ENCODE measurements at regions not wholly inside any gene's neighbourhood (a gene's known extent, or its start where the extent isn't known, plus 50 kb on each side); places are given as distances from the start of the nearest gene placed in this dataset.
"Not testable (repeated sequence)": the region's sequence is repeated elsewhere in the genome, so short reads cannot be mapped to it uniquely, and the experiment has no call there.

DNA sequence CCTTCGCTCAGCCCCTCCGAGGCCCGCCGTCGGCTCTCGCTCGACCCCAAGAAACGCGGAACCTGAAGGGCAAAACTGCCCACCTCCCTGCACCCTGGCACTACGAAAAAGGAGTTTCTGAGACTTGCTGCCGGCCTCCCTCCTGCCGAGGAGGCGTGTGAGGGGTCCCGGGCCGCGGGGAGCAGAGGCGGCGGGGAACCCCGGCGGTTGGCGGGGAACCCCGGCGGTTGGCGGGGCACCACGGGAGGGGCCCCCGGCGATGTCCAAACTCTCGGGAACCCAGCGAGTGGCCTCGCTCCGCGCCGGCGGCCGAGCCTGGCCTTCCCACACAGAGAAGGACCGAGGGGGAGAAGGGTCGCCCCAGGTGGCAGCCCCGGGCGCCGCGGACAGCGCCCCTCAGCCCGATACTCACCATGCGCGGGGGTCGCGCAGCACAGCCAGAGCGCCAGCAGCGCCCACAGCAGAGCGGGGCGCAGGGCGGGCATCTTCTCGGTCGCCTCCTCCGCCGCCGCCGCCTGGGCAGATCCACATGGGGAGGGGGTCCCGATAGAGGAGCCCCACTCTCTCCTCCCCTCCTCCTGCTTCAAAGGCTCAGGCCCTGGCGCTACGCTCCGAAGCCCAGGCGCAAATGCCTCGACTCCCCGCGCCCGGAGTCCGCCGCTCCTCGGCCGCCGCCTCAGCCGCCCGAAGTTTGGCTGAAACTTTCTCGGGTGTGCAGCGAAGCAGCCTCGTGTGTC, 69.4 kb upstream of the NUDT4B start:
- H4K20me1 ChIP-seq (ENCODE audit: low read length); POLR2A ChIA-PET (ENCODE audit: unreplicated experiment); H3K4me2 ChIP-seq (ENCODE audit: low read length); CTCF ChIA-PET; H3F3A ChIP-seq (ENCODE audit: low read length, unreplicated experiment); H3K9me2 ChIP-seq (replicated peaks; ENCODE audit: low read length); H3K36me3 ChIP-seq (ENCODE audit: low read depth, low read length); H3K79me2 ChIP-seq (ENCODE audit: low read length); BruUV-seq (replicated peaks); H3K27me3 ChIP-seq (ENCODE audit: low read length); H3K4me1 ChIP-seq (ENCODE audit: insufficient read depth, low read length); H2AFZ ChIP-seq (ENCODE audit: low read length); intact Hi-C loops (cut with micrococcal nuclease); H3K9me3 ChIP-seq (ENCODE audit: low read length): not testable (repeated sequence)
- peak overlapping the region; percentile 71 for H3K9ac ChIP-seq (ENCODE audit: low read length)
- H3K27ac ChIP-seq (ENCODE audit: low read length): peak overlapping the region; percentile 37; the same call in 1 of the 2 replicates
- peak; percentile 7 for DNase-seq
- H3K4me3 ChIP-seq (ENCODE audit: low read length): peak overlapping the region; percentile 61
- peak; percentile 20 for ATAC-seq

DNA sequence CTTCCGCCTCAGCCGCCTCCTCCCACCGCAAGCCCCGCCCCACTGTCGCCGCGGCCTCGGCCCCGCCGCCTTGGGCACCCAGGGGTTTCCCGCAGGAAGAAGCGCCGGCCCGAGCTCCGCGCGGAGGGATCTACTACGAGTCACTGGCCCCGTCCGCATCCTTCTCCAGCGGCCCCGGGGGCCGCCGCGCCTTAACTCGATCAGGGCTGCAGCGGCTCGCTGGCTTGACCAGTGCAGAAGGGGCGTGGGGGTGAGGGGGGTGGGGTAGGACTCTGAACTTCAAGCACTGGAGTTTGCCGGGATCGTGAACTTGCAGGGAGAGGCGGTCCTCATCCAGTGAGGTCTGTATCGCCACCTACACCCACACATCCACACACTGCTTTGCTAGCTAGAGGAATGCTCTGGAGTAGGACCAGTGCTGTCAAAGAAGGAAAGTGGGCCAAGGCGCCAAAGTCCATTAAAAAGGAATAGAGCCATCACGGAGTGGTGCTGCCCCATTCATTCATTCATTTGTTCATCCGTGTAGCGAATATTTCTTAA, 68.7 kb upstream of the NUDT4B start:
- H3K9me2 ChIP-seq (replicated peaks; ENCODE audit: low read length); DNase-seq; H3K27ac ChIP-seq (ENCODE audit: low read length); CTCF ChIA-PET; H3K27me3 ChIP-seq (ENCODE audit: low read length); H2AFZ ChIP-seq (ENCODE audit: low read length); BruUV-seq (replicated peaks); H3K4me3 ChIP-seq (ENCODE audit: low read length); H3K9ac ChIP-seq (ENCODE audit: low read length); H3K36me3 ChIP-seq (ENCODE audit: low read depth, low read length); H4K20me1 ChIP-seq (ENCODE audit: low read length); H3K4me2 ChIP-seq (ENCODE audit: low read length); H3K79me2 ChIP-seq (ENCODE audit: low read length); H3K4me1 ChIP-seq (ENCODE audit: insufficient read depth, low read length); H3F3A ChIP-seq (ENCODE audit: low read length, unreplicated experiment); POLR2A ChIA-PET (ENCODE audit: unreplicated experiment); intact Hi-C loops (cut with micrococcal nuclease); H3K9me3 ChIP-seq (ENCODE audit: low read length): not testable (repeated sequence)
- peak; percentile 99 for ATAC-seq

DNA sequence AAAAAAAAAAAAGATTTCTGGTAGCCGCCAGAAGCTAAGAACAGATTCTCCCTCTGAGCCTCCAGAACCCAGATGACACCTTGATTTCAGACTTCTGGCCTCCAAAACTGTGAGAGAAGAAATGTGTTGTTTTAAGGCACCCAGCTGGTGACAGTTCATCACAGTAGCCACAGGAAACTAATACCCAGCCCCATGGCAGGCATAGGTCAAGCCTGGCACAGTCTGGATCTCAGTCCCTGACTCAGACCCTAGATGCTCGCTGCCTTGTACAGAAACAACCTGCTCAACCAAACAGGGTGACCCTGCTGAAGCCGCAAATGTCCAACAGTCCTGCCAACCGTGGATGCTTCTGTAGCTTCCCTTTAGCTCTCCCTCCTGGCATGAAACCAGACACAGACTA, 61.8 kb upstream of the NUDT4B start:
- H3K4me2 ChIP-seq (ENCODE audit: low read length); H3K27me3 ChIP-seq (ENCODE audit: low read length); H3K9me3 ChIP-seq (ENCODE audit: low read length); H2AFZ ChIP-seq (ENCODE audit: low read length); H3K27ac ChIP-seq (ENCODE audit: low read length); POLR2A ChIA-PET (ENCODE audit: unreplicated experiment); intact Hi-C loops (cut with micrococcal nuclease); H3K36me3 ChIP-seq (ENCODE audit: low read depth, low read length); DNase-seq; H3K9me2 ChIP-seq (replicated peaks; ENCODE audit: low read length); H3K4me3 ChIP-seq (ENCODE audit: low read length); H3K79me2 ChIP-seq (ENCODE audit: low read length); CTCF ChIA-PET; H3K9ac ChIP-seq (ENCODE audit: low read length); H3F3A ChIP-seq (ENCODE audit: low read length, unreplicated experiment); BruUV-seq (replicated peaks); H4K20me1 ChIP-seq (ENCODE audit: low read length); H3K4me1 ChIP-seq (ENCODE audit: insufficient read depth, low read length): not testable (repeated sequence)
- ATAC-seq: peak; percentile 49

DNA sequence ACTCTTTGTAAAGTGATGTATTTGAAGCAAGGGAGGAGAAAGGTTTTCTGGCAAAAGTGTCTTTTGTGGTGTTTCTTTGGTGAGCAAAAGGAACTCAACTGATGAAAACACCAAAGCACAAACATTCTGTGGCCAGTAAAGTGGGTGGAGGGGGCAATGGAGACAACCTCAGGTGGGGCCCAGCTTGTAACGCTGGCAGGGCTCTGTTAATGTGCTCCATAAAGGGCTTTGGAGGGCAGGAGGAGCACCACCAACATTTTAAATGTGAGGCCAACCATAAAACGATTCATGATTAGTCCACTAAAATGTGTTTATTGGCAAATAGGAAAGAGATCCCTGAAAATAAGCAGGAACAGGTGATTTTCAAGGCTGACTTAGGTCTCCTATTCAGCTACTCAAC, 61.2 kb upstream of the NUDT4B start:
- H3K9me2 ChIP-seq (replicated peaks; ENCODE audit: low read length); H3K4me1 ChIP-seq (ENCODE audit: insufficient read depth, low read length); H3F3A ChIP-seq (ENCODE audit: low read length, unreplicated experiment); H3K4me2 ChIP-seq (ENCODE audit: low read length); H3K27me3 ChIP-seq (ENCODE audit: low read length); H3K9me3 ChIP-seq (ENCODE audit: low read length); H3K36me3 ChIP-seq (ENCODE audit: low read depth, low read length); H3K9ac ChIP-seq (ENCODE audit: low read length); CTCF ChIA-PET; H2AFZ ChIP-seq (ENCODE audit: low read length); H3K79me2 ChIP-seq (ENCODE audit: low read length); DNase-seq; H3K27ac ChIP-seq (ENCODE audit: low read length); intact Hi-C loops (cut with micrococcal nuclease); BruUV-seq (replicated peaks); H4K20me1 ChIP-seq (ENCODE audit: low read length); POLR2A ChIA-PET (ENCODE audit: unreplicated experiment); H3K4me3 ChIP-seq (ENCODE audit: low read length): not testable (repeated sequence)
- ATAC-seq: peak; percentile 99

Measured in PC-3 (cell line).